ENCODE measurements at regions not wholly inside any gene's neighbourhood (a gene's known extent, or its start where the extent isn't known, plus 50 kb on each side); places are given as distances from the start of the nearest gene placed in this dataset.

DNA sequence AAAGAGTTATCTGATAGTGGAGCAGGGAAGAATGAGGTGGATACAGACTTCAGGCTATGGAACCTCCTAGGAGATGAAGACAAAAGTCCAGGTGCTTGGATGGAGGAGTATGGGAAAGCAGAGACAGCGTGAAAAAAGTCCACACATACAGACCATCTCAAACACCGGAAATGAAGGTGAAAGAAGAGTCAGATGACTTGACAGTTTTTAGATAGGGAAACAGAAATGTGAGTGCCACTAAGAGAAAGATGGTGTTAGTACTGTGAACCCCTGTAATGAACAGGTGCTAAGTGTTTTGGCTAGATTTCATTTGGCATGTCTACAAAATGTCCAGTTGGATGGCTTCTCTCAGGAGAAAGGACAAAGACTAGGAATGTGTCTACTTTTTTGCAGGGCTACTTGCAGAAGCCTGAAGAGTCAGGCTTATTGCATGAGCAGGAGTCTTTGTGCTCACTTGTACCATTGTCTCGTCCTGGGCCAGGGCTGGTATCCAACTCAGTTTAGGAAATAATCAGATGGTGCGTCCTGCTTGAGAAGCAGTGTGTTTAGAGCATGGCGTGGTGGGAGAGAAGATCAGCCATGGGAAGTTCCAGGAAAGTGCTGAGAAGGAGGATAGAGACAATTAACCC lies 90.6 kb upstream of the STARD4 start:
- POLR2A ChIA-PET = no interaction called here
- no peak for FAIRE-seq
- H3K9ac ChIP-seq (ENCODE audit: control insufficient read depth, insufficient read depth, low read length) = no peak overlapping the region
- no peaks in the 10 kb centered on the region for H4K20me1 ChIP-seq (ENCODE audit: control insufficient read depth, insufficient read depth)
- in situ Hi-C loops (cut with MboI) = no loop called here
- no peaks in the 10 kb centered on the region for H3K36me3 ChIP-seq (ENCODE audit: control insufficient read depth in 2 of 2, insufficient read depth in 2 of 2, low read length in 1 of 2)
- no peak overlapping the region for H2AFZ ChIP-seq (ENCODE audit: control insufficient read depth, low read depth, low read length)
- H3K4me1 ChIP-seq (ENCODE audit: control insufficient read depth, insufficient read depth, low read length) = no peaks in the 10 kb centered on the region
- no TSS peak for BruUV-seq (replicated peaks)
- RAD21 ChIA-PET (ENCODE audit: unreplicated experiment) = no interaction called here
- SMC1A ChIA-PET (ENCODE audit: uncharacterized antibody, unreplicated experiment) = interaction anchor here (0.5 to 0.7 kb wide), 2 partner anchors 20 to 87 kb away, joined by 3 read pairs; no protein-coding TSS in a partner anchor
- 23% methylated on average over 5 of the region's 5 CpGs for WGBS (ENCODE audit: insufficient coverage, insufficient replicate concordance, low lambda C conversion rate, missing lambda C conversion rate)
- no peak overlapping the region for H3K4me3 ChIP-seq
- no peaks in the 10 kb centered on the region for H3K27me3 ChIP-seq (replicated peaks in 1 of 2; ENCODE audit: control insufficient read depth in 2 of 2, insufficient read depth in 2 of 2, low read length in 1 of 2)
- no peak for DNase-seq (ENCODE audit: low read depth, low spot score)
- TF ChIP-seq HDAC2 (IDR thresholded peaks at IDR 0.05) (no peak), POLR2AphosphoS5 (IDR thresholded peaks at IDR 0.05; ENCODE audit: low read length) (no peak), HCFC1 (IDR thresholded peaks at IDR 0.05; ENCODE audit: low read length) (no peak), RAD21 (IDR thresholded peaks at IDR 0.05; ENCODE audit: insufficient read depth, low read depth, low read length) (no peak)
- TF ChIP-seq, protein P1, sequence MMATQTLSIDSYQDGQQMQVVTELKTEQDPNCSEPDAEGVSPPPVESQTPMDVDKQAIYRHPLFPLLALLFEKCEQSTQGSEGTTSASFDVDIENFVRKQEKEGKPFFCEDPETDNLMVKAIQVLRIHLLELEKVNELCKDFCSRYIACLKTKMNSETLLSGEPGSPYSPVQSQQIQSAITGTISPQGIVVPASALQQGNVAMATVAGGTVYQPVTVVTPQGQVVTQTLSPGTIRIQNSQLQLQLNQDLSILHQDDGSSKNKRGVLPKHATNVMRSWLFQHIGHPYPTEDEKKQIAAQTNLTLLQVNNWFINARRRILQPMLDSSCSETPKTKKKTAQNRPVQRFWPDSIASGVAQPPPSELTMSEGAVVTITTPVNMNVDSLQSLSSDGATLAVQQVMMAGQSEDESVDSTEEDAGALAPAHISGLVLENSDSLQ (IDR thresholded peaks at IDR 0.05) = no peak
- TF ChIP-seq, protein P2, sequence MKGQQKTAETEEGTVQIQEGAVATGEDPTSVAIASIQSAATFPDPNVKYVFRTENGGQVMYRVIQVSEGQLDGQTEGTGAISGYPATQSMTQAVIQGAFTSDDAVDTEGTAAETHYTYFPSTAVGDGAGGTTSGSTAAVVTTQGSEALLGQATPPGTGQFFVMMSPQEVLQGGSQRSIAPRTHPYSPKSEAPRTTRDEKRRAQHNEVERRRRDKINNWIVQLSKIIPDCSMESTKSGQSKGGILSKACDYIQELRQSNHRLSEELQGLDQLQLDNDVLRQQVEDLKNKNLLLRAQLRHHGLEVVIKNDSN (IDR thresholded peaks at IDR 0.05; ENCODE audit: borderline replicate concordance, extremely low read length, insufficient read depth, low read depth, low read length) = no peak
- intact Hi-C loops (cut with micrococcal nuclease; ENCODE audit: unreplicated experiment) = no loop called here
- H3K79me2 ChIP-seq (ENCODE audit: control insufficient read depth, insufficient read depth, low read length) = no peaks in the 10 kb centered on the region
- no peak overlapping the region for H3K4me2 ChIP-seq (ENCODE audit: control insufficient read depth, insufficient read depth)
- no peaks in the 10 kb centered on the region for H3K9me3 ChIP-seq (replicated peaks; ENCODE audit: control insufficient read depth, insufficient read depth, low read length)
- H3K27ac ChIP-seq (ENCODE audit: control insufficient read depth, insufficient read depth) = no peak overlapping the region
- CTCF ChIA-PET = no interaction called here
- no peak for ATAC-seq
